GM21825 (cell line): ENCODE measurements at regions not wholly inside any gene's neighbourhood (a gene's known extent, or its start where the extent isn't known, plus 50 kb on each side); places are given as distances from the start of the nearest gene placed in this dataset.

Experiments used
- ATAC-seq: cut with Tn5 transposase; IDR thresholded peaks from one replicate; pipeline ENCODE4 v1.9.1; 2021; ENCODE audit warnings: mild to moderate bottlenecking, moderate library complexity; ENCODE audit not compliant: unreplicated experiment

GRCh38 chrX:68998716-68999115 lies 166.5 kb downstream of the PJA1 start:
- ATAC-seq: no peak

DNA sequence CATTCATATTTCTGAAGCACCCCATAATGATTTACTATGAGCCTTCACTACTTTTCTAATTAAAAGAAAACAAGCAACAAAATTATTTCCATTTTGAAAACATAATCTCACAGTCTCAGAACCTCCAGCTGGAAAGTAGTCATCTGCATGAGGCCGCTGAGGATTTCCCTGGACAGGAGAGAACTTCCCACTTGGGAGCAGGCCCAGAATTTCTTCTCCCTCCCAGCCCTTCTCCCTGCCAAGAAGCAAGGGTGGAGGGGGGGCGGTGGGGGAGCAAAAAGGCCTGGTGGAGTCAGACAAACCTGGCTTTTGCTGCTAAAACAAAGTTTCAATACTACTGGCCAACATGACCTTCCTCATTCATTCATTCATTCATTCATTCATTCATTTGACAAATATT lies 167.3 kb downstream of the PJA1 start:
- ATAC-seq: no peak

DNA sequence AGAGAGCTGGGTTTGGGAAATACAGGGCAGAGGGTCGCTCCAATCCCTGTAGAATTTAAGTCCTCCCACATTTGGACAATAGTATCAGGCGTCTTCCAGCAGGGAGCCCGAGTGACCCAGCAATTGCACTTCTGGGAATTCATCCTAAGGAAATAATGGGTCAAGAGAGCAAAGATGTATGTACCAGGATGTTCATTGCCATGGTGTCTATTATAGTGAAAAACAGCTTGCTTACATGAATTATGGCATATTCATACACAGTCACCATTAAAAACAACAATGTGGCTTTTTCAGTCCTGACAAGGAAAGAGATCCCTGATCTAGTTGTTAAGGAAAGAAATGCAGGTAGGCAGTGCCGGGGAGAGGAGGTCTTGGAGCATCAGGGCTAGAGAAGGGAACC lies 167.7 kb downstream of the PJA1 start:
- ATAC-seq: no peak

DNA sequence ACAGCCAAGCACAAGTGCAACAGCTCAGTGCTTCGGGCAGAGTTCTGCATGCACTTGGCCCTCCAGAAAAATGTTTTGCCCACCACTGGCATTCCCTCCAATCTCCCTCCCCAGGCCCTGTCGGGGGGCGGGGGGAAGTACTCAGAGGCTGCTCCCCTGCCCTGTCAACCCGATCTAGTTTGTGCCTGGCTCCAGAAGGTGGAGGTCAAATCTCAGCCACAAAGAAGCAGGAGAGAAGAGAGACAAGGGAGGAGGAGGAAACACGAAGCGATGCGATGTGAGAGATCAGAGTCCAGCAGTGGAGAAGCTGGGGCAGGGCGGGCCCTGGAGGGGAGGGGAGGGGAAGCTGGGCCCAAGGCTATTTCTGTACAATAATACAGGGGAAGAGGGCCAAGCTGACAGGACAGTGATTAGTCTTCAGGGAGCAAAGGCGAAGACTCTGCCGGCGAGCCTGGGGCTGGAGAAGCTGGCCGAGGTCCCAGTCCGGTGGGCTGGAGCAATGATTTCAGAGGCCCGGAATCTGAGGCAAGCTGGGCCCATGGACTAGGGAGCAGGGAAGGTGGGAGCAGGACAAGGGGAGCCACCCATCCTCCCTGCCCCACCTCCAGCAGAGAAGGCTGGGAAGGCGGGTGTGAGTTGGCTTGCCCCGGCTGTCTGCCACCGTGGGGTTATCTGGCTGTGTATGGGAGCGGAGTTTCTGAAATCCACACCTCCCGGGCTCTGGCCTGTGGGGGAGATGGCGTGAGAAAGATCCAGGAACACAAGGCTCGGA lies 167.1 kb downstream of the EFNB1 start:
- ATAC-seq: no peak

GRCh38 chrX:68995386-68995779 lies 166.6 kb downstream of the EFNB1 start:
- no peak for ATAC-seq

DNA sequence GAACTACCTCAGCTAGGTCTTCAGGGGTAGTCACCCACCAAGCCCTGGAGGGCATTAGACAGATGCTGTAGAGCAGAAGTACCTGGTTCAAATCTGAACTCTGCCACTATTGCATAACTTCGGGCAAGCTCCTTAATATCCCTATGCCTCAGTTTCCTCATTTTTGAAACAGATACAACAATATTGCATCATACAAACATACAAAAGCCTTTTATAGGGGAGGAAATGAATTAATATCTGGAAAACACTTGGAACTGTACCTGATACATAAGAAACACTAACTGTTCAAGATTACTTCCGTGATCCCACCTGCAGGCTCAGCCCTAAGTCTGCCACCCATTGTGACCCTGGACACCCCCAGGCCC lies 166.1 kb downstream of the EFNB1 start:
- ATAC-seq: no peak

DNA sequence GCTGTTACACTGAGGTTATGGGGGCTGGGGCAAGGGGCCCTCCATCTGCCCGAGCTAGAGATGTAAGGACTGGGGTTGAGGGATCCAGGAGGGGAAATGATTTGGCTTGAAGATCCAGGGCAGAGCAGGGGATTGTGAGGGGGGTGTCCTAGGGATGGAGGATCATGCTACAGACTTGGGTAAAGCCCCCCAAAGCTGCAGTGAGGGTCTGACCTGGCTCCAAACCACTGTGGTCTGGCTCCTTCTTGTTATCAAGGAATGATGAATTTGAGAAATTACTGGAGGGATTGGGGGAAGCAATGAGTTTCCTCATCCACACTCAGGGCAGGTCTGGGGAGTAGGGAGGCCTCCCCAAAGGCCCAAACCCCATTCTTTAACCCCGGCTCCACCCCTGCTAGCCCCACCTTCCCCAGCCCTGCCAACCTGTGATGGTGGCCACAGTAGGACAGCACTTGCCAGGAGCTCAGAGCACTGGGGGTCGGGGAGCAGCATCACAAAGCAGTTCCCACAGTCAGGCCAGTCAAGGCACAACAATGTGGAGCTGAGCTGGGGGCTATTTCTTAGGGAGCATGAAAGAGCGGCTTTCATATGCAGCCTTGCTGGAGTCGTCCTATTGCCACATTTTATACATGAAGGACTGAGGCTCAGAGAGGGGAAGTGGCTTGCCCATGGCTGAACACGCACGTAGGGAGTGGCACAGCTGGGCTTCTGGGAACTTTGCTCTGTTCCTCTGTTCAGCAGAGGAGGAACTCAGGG lies 165.5 kb downstream of the EFNB1 start:
- ATAC-seq: no peak

GRCh38 chrX:68992821-68993397 lies 164.1 kb downstream of the EFNB1 start:
- ATAC-seq: no peak

DNA sequence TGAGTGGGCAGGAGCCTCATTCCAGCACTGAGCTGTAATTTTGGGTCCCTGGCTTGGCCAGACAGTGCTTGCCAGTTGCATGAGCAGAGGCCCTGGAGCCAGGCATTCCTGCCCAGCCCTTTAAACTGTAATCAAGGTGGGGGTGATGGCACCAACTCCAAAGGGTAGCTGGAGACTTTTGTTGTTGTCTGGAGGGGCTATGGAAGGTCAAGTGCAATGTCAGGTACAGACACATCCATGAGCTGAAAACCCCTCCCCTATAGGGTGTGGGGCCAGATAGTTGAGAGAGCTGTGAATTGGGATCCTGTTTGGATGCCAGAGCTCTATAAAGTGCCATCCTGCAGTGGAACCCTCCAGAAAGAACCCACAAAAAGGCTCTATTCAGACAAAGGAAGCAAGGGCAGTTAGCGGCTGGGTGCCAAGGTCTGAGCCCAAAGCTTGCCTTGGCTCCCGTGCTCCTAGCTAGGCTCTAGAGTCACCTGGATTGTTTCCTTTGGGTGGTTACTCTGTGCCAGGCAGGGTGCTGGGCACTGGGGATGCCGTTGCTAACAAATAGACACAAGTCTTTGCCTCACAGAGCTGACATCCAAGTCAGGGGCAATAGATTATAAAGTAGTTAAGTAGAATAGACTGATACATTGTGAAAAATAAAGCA lies 163.0 kb downstream of the EFNB1 start:
- no peak for ATAC-seq

GRCh38 chrX:68990948-68991347 lies 162.1 kb downstream of the EFNB1 start:
- no peak for ATAC-seq

- ATAC-seq: no peak
These were observed 161.2 kb downstream of the EFNB1 start for GRCh38 chrX:68989865-68990606.

DNA sequence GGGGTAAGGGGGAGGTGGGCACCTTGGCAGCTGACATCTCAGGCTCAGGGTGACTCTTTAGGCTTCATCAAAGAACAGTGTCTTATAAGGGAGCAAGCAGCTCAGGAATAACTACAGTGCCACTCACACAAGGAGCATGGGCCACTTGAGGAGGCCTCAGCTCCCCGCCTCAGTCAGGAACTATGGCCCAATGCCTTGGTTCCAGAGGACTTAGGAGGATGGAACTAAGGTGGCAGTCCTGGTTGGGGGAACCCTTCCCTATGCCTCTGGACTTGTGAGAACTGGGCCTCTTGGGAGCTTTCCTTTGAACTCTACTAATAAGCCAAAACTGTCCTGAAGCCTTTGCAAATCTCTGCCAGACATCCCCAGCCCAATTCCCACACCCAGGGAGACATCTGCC lies 160.6 kb downstream of the EFNB1 start:
- ATAC-seq: no peak

GRCh38 chrX:68988865-68989264 lies 160.0 kb downstream of the EFNB1 start:
- ATAC-seq: no peak

DNA sequence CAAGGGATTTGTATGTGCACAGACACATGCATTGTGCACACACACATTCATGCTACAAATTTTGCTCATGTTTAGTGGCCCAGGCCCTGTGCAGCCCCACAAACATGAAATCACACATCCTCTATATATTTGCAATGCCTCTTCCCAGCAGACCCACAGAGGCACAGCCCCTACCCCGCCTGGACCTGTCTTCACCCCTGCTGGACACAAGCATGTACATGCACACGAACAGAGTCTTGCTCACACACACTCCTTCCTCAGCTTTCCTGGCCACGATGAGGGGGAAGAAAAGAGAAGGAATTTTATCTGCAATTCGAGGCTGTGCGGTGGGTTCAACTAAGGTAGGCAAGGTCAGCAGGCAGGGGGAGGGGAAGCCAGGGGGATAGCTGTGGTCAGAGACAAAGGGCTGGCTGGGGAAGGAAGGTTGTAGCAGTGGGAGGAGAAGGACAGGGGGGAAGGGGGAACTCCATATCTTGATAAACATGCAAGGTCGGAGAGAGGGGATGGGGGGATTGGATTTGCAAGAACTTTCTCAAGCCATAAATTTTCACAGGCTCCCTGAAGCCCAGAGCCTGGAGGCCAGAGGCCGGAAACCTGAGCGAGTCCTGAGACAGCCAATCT lies 156.4 kb downstream of the EFNB1 start:
- ATAC-seq: no peak

- no peak for ATAC-seq
These were observed 154.4 kb downstream of the EFNB1 start for GRCh38 chrX:68983004-68983857.

DNA sequence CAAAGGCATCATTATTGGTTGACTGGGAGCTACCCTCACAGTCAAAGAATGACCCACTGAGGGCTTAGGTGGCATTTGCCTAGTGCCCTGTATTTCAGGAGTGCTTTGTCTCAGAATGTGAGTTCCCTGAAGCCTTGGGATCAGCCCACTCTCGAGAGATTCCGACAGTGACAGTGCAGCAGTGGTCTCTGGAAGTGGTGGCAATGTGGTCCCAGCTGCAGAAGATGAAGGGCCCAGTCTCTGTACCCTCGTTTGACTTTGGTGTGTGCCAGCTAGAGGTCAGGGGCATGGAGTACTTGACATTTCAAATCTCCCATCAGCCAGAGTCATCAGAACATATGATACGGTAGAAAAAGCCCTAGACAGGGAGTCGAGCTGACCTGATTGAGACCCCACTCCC lies 153.7 kb downstream of the EFNB1 start:
- ATAC-seq: no peak

DNA sequence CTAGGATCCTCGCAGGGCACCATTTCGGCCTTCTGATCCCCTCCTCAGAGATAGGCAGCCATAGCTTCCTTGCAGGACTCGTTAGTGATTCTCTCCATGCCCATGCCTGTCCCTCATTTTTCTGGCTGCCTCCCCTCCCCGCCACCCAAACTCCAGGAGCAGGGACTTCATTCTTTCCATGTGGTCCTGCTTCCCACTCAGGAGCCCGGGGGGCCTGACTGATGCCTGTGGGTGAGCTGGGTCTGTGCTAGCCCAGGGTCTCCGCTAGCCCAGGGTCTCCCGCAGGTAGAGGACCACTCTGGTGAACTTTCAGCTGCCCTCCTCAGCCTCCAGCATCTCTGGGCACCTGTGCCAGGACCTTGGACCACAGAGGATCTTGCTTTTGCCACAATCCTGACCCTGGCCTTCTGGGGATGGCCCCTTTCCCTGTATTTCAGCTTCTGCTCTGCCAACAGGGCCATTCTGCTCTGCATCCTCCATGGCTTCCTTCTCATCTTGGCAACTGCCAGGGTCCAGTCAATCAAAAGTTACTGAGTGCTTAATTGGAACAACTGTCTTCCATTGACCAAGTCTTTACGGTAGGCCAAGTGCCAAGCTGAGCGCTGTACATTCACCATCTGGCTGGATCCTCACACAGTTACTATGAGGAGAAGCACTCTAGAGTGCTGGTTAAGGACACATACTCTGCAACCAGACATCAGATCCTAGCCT lies 152.2 kb downstream of the EFNB1 start:
- ATAC-seq: no peak

DNA sequence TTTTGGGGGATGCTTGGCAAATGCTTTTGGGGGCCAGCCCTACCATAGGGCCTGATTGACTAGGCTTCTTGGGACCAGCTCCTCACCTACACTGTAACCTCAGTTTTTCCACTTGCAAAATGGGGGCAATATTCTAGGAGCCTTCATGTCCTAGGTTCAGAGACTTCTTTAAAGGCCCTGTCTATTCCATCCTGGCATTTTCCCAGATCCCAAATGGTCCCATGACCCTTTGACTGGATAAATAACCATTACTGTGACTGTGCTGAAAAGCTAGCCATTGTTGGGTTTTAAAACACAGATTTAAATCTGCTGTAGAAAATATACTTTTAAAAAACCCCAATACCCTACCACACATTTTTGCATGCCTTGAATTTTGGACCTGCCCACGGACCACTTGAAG lies 149.8 kb downstream of the EFNB1 start:
- no peak for ATAC-seq

GRCh38 chrX:68978255-68978654 lies 149.4 kb downstream of the EFNB1 start:
- no peak for ATAC-seq
